ENCODE measurements at regions not wholly inside any gene's neighbourhood (a gene's known extent, or its start where the extent isn't known, plus 50 kb on each side); places are given as distances from the start of the nearest gene placed in this dataset.

DNA sequence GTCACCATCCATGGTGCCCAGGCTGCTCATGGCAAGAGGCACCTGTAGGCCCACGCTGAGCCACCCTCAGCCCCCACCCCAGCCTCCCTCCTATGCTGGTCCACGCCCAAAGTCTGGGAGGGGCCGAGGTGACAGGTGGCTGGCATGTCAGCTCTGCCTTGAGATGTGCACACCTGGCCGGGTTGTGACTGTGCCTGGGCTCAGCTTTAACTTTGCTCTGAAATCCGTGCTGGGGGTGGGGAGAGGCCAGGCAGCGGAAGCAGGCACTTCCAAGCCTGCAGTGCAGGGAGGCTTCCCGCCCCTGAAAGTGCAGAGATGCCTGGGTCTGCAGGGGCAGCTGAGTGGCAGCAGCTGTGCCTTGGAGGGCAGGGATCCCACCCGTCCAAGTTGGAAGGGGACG, 1124.8 kb downstream of the SI start:
- DNase-seq = no peak

DNA sequence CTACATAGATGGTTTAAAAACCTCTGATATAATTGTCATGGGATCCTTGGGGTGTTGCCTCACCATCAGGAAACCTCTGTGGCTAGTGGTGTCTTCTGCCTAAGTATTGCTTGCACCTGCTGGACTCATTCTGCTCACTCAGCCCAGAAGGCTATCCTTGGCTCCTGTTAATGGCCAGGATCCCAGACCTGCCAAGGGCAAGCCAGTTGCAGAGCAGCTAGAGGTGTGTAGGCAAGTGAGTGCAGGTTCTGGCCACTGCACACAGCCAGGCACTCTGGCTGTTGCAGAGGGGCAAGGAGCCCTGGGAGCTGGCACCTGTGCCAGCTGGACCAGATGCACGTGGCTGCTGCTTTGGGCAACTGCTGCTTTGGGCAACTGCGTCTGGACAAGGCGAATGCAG, 1125.8 kb downstream of the SI start:
- no peak for DNase-seq

DNA sequence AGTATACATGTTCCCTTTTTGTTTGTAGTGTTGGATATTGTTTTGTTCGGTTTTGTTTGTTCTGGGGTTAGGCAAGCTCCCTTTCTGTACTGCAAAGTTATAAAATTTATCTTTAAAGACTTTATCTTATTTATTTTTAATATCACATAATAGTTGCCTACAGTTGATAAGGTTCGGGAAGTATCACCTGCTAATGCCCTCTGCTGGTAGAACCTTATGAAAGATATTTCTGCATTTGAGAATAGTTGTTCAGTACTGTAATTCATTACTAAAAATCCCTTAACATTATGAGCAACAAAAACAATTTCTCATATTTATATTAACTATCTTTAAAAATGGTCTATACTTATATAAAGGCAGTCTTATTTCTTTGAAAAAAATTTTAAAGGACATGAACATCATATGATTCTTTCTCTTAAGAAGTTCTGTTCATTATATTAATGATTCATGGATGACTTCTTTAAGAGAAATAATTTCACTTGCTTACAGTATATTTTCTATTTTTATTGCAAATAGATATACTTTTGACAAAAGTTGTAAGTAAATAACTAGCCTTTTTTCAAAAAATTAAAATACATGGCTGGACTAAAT, 1126.8 kb downstream of the SI start:
- DNase-seq = no peak

DNA sequence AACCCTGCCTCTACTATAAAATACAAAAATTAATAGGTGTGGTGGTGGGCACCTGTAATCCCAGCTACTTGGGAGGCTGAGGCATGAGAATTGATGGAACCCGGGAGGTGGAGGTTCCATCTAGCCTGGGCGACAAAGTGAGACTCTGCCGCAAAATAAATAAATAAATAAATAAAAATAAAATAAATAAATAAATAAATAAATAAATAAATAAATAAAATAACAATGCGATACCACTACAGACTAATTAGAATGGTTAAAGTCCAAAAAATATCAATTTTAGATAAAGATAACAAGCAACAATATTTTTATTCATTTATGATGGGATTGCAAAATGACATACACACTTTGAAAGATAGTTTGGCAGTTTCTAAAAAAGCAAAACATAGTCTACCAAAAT, 1131.5 kb downstream of the SI start:
- no peak for DNase-seq

DNA sequence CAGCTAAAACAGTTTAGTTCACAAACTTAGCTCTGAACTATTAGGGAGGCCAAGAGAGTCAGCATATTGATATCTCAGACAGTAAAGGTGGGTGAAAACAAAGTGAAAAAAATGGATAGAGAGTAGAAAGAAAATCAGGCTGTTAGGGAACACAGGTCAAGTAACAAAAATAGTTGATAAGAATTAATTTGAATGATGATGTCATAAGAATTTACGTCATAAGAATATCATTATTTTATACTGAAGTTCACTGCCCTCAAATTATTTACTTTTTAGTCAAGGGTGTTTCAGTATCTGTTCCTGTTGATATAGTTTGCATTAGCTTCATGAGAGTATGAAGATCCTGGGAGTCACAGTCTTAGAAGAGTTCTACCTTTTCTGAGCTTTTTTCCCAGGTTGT, 1134.6 kb downstream of the SI start:
- no peak for DNase-seq

DNA sequence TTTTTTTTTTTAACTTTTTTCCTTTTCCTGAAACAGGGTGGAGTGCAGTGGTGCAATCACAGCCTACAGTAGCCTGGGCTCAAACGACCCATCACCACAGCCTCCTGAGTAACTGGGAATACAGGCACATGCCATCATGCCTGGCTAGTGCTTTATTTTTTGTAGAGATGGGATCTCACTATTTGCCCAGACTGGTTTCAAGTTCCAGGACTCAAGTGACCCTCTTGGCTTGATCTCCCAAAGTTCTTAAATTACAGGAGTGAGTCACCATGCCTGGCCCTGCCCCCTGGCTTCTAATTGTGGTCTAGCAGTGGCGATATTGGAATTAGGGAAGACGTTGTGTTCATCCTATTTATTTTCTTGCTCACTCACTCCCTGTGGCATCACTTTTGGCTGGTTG, 1138.4 kb downstream of the SI start:
- no peak for DNase-seq

DNA sequence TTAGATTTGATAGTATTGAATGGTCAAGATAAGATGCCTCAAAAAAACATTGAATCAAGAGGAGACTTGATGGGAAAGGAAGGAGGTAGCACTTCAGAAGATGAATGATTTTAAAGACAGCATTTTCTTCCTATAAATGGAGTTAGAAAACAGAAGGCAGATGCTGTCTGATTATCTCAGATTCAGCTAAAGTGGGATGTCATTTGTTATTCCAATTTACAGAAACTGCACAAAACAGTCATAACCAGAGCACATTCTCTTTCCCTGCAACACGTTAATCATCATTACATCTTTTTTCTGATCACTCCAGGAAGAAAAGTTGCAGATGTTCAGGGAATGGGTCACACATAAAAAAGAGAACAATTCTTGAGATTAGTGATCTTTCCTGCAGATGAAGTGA, 1141.8 kb downstream of the SI start:
- no peak for DNase-seq

DNA sequence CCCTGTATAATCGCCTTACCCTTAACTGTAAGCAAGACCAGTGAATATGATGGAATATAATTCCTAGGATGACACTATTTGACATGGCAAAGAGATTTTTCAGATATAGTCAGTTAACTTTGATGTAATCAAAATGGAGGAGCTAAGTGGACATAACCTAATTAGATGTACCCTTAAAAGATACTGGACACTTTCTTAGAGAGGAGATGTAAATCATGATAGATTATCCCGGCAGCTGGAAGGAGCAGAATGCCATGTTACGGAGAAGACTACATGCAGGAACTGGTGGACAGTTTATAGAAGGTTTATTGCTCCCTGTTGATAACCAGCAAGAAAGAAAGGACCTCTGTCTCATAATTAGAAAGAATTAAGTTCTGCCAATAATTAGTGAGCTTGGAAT, 1142.9 kb downstream of the SI start:
- no peak for DNase-seq

DNA sequence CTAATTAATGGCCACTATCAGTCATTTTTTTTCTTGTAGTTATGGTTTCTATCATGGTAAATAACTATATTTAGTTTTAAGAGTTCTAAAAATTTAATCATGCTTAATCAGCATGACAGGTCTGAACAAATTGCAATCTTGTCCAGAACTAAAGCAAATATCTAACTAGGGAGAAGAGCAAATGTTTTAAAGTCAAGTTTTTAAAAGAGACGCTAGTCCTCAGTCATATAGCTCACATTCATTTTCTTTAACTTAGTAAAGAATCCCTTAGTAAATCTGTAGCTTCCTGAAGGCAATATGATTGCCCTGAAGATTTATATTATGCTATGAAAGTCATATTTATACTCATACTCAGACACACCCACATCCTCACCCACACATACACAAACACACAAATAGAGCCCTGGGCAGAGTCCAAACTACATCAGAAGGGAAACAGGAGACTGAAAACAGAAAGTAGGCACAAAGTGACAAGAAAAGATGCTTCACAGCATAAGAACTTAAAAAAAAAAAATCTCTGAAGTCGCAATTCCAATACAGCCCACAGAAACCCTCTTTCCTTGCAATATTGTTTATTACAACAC, 1149.1 kb downstream of the SI start:
- no peak for DNase-seq

DNA sequence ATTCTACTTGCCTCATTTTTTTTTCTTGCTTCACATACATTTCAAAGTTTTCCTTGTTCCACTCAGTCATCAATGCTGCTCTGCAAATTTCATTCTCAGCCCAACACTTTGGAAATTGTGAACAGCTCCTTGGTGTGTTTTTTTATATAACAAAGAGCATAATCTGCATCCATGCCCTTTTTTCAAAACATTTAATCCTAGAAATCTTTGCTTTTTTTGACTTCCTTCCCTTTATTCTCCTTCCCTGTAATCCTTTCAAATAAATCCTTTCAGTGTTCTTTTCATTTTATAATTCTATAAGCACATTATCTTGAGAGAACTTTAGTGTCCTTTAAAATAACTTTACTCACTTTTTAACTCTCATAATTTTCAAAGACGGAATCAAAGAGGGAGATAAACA, 1150.8 kb downstream of the SI start:
- DNase-seq = no peak

DNA sequence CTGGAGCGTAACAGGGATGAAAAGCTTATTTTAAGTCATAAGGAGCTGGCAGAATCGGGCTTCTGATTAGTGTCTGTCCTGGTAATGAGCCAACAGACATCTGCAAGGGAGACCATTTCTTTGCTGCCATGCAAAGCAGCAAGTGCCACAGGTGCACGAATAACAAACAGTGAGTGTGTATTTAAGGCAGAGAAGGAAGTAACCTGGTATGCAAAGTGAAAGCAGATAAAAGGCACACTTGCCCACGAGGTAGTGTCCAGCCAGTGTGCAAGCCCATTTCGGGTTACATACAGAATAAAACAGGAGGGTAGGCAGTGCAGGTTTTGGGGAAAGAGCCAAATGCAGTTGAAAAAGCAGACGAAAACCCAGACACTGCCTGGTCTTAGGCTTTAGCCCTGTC, 1153.7 kb downstream of the SI start:
- DNase-seq = no peak

DNA sequence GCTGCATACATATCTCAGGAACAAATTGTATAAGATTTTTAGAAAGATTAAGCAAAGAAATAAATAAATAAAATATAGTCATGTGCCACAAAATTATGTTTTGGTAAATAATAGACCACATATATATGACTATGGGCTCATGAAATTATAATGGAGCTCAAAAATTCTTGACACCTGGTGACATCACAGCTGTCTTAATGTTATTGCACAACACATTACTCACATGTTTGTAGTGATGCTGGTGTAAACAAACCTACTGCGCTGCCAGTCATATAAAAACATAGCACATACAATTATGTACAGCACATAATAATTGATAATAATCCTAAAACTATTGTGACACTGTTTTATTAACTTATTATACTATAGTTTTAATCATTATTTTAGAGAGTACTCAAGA, 1159.1 kb downstream of the SI start:
- no peak for DNase-seq

DNA sequence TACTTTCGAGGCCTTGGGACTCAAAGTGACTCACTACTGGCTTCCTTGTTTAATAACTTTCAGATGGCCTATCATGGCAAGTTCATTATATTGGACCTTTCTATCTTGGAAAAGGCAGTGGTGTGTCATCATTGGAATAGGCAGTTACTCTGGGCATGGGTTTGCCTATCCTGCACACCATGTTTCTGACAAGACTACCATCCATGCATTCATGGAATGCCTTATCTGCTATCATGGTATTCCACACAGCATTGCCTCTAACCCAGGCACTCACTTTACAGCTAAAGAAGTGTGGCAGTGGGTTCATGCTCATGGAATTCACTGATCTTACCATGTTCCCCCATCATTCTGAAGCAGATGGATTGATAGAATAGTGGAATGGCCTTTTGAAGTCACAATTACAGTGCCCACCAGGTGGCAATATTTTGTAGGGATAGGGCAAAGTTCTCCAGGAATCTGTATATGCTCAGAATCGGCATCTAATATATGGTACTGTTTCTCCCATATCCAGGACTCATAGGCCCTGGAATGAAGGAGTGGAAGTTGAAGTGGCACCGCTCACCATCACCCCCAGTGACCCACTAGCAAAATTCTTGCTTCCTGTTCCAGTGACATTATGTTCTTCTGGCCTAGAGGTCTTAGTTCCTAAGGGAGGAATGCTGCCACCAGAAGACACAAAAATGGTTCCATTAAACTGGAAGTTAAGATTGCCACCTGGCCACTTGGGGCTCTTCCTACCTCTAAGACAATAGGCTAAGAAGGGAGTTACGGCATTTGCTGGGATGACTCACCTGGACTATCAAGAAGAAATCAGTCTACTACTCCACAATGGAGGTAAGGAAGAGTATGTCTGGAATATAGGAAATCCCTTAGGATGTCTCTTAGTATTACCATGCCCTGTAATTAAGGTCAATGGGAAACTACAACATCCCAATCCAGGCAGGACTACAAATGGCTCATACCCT, 1161.4 kb downstream of the SI start:
- DNase-seq = no peak

DNA sequence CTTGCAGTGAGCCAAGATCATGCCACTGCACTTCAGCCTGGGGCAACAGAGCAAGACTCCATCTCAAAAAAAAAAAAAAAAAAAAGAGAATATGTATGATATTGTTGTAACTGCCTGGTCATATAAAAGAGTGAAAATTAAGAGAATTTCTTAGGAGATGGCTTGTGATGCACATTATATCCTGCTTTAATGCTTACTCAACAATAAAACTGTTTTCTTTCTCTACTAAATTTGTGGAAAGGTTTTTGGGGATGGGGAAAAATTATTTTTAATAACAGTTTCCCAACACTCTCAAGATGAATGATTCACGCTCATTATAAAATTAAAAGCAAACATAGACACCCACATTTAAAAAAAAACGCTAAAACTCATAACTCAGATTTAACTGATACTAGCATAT, 1163.0 kb downstream of the SI start:
- no peak for DNase-seq

DNA sequence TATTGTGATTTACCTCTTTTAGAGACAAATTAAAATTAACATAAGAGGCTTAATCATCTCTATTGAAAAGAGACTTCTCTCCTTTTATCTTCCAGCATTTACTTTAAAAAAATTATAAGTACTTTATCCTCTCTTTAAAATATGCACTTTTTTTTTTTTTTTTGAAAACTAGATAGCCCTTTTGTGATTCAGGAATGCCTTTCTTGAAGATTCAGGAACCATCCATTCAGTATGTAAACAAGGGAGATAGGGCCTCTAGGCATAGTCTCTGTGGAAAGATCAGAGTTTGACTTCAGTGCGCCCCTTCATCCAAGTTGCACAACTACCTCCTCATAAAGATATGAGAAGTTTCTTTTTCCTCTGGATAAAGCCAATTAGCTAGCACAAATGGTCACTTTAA, 1163.7 kb downstream of the SI start:
- DNase-seq = no peak

DNA sequence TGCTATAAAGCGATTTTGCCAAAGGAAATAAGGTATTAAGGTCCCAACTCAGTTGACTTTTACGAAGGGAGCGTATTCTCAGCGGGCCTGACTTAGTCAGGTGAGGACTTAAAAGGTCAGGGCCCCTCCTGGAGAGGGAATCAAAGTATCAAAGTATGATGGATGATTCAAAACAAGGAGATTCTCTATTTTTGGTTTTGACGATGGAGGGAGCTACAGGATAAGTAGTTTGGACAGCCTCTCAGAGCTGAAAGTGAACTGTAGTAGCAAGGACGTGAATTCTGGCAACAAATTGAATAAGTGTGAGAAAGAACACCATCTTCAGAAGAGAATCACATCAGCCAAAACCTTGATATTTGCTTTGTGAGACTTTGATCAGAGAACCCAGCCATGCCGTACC, 1186.5 kb downstream of the SI start:
- no peak for DNase-seq

DNA sequence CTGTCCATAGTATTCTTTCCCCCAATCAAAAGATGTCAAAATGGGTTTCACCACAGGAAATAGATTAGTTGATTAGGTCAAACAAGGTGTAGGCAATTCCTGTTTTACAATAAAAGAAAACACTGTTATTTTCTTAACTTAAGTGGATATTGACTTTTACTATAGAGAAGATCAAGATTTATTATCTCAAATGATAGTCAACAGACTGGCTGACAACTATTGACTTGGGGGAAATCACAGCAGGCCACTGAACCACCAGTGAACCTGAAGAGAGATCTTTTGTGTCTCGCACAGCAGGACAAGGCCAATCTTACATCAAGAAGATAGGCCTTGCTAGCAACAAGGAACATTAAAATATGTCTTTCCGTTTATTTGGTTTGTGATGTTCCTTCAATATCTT, 1187.6 kb downstream of the SI start:
- DNase-seq = no peak

DNA sequence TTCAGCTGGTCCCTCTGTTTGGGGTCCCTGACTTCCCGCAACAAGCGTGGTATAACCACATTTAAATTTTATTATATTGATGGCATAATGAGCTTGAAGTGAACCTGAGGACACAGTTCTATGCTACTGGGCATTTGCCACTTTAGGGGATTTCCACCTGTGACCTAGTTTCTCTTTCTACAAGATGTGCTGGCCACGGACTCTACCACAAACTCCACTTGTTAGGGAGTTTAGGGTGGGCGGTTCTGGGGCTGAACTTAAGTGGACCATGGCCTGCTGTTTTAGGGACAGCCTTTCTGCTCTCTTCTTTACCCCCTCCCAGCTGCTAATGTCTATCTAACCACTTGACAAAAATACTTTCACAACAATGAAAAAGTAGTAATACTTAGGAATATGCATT, 1199.1 kb downstream of the SI start:
- no peak for DNase-seq

DNA sequence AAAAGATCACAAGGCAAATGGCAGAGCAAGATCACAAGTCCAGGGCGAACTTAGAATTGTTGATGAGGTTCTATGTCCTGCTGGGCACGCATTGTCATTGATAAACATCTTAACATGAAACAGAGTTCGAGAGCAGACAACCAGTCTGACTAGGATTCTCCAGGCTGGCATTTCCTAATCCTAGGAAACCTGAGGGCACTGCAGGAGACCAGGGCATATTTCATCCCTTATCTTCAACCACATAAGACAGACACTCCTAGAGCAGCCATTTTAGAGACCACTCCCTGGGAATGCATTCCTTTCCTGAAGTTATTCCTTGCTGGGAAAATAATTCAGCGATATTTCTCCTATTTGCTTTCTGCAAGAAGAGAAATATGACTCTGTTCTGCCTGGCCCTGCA, 1199.9 kb downstream of the SI start:
- DNase-seq = no peak

DNA sequence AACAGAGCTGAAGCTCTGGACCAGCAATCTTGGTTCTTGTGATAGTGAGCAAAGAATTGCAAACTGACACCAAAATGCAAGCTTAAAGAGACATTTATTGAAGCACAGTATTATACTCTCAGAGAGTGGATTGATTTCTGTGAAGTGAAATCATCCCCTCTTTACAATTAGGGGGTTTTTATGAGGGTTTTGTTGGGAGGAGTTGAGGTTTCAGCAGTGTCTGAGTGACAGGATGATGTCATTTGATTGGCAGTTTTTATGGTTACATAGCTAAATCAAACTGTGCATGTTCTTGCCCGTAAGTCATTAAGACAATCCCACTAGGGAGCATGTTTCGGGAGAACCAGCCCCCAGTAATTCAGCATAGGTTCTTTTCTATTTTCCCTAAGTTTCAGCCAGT, 1200.5 kb downstream of the SI start:
- DNase-seq = no peak

DNA sequence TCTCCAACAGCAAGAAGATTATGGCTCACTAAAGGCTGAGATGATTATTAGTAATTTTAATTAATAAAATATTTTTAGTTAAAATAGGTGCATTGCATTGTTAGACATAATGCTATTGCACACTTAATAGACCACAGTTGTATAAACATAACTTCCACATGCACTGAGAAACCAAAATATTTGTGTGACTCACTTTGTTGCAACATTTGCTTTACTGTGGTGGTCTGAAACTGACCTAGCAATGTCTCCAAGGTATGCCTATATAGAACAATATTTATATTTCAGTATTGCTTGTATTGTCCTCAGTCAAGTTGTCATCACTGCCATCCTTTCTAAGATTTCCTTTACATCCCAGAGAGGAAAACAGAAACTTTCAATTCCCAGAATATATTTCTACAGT, 1215.2 kb downstream of the SI start:
- DNase-seq = no peak

DNA sequence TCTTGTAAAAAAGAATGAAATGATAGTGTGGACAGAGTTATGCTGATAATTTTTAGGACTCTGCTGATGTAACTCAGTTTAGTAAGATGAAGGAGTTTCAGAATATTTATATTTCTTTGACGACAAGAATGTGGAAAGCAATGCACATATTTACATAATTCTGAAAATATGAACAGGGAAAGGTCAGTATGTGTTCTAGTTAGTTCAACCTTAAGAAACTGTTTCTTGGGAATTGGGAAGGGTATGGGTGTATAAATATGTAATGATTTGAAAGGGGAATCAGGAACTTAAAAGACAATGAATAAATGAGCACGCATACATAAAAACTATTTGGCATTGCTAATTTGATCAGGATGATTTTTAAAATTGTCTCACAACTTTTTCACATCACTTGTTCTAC, 1226.1 kb downstream of the SI start:
- no peak for DNase-seq

DNA sequence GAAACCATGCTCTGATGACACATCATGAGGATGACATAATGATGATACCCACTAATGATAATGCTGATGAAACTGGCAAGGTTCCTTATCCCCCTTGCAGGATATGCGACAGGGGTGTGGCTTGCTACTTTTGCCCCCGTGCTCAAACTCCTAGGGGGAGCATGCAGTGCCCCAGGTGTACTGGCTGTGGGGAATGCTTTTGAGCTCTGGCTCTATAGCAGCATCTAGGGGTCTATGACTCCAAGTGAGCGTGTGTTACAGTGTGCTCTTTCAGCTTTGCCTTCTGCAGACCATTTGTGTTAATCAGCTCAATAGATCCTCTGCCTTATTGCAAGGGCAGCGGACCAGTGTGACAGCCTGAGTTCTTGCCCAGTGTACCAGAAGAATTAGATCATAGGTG, 1239.5 kb downstream of the SI start:
- DNase-seq = no peak

All from amygdala (tissue), 56 donors.